Uterus (tissue), 3 donors: ENCODE measurements at regions not wholly inside any gene's neighbourhood (a gene's known extent, or its start where the extent isn't known, plus 50 kb on each side); places are given as distances from the start of the nearest gene placed in this dataset.

Experiments
- DNase-seq, 2 donors: peaks; one replicate each; pipeline ENCODE4 v3.0.0-alpha.2; 2019 to 2020
- H3K27ac ChIP-seq, 2 donors: fragments of 200-600 bp; sonication (generic); 1 replicate in 1 of 2; 2 replicates in 1 of 2; pipeline ENCODE4 v1.5.1; 2016 to 2018
- H3K27me3 ChIP-seq, 2 donors: fragments of 200-600 bp; sonication (generic); one replicate each; pipeline ENCODE4 v1.5.1; 2018 to 2019; ENCODE audit warnings: control low read depth in 1 of 2
- H3K36me3 ChIP-seq, 2 donors: fragments of 200-600 bp; sonication (generic); one replicate each; pipeline ENCODE4 v1.5.1; 2019; ENCODE audit warnings: control low read depth in 1 of 2
- H3K4me1 ChIP-seq, 2 donors: fragments of 200-600 bp; sonication (generic); one replicate each; pipeline ENCODE4 v1.5.1; 2018 to 2019; ENCODE audit warnings: control low read depth in 1 of 2
- H3K4me3 ChIP-seq, 2 donors: fragments of 200-600 bp; sonication (generic); 1 replicate in 1 of 2; 2 replicates in 1 of 2; pipeline ENCODE4 v1.5.1; 2018 to 2019; ENCODE audit warnings: mild to moderate bottlenecking in 1 of 2
- H3K9me3 ChIP-seq, 2 donors: fragments of 200-600 bp; sonication (generic); one replicate each; pipeline ENCODE4 v1.5.1; 2019; ENCODE audit warnings: control low read depth in 1 of 2
- CTCF ChIP-seq, 4 experiments: fragments of 200-600 bp in 2 of 4; fragments of 450-650 bp in 2 of 4; sonication (generic) in 2 of 4; IDR thresholded peaks; one replicate each; pipeline ENCODE4 v1.5.1; 2016 to 2019; ENCODE audit warnings: antibody characterized with exemption in 4 of 4, mild to moderate bottlenecking in 2 of 4, moderate library complexity in 1 of 4
- POLR2A ChIP-seq, 2 donors: fragments of 450-650 bp; IDR thresholded peaks; one replicate each; pipeline ENCODE4 v1.6.1; 2016; ENCODE audit warnings: antibody characterized with exemption in 2 of 2, mild to moderate bottlenecking in 1 of 2, moderate library complexity in 1 of 2
- intact Hi-C: fragments of 100-400 bp; cut with DNase I; formaldehyde crosslinking; loops from one replicate; pipeline ENCODE4 v1.15.1; 2023; ENCODE audit warnings: low total_unique reads
- donor health status: DM: yes; HTN: yes; CAD: no.

- DNase-seq = peak in 1 of 2 donors; percentile 23
- no peaks in the 10 kb centered on the region for H3K27me3 ChIP-seq
- no peaks in the 10 kb centered on the region for H3K36me3 ChIP-seq
- no peak for TF ChIP-seq CTCF (IDR thresholded peaks at IDR 0.05)
- no peak for TF ChIP-seq POLR2A (IDR thresholded peaks at IDR 0.05)
- no peak overlapping the region for H3K4me3 ChIP-seq
- H3K27ac ChIP-seq = peak overlapping the region; percentile 4 to 74
- intact Hi-C loops = no loop called here
- no peaks in the 10 kb centered on the region for H3K9me3 ChIP-seq
- H3K4me1 ChIP-seq = no peaks in the 10 kb centered on the region
These were observed 73.8 kb upstream of the S1PR1 start for GRCh38 chr1:101162736-101163735.

DNA sequence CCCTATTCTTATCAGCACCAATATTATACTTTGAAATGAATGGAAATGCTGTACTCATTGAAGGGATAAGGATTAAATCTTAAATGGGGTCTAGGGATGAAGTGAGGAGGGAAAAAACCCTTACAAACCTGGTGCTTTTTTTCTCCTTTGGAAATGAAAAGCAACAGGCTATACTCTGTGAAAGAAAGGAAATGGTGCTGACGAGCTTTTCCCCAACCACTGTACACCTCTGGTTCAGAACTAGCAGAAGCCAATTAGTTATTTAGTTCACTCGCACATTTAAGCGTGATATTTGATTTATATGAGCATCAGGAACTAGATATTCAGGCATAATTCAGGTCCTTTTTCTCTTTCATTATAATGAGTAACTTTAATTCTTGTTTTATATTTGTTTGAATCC, 74.5 kb upstream of the S1PR1 start:
- DNase-seq = no peak
- intact Hi-C loops = no loop called here

GRCh38 chr1:101161619-101162018, 75.2 kb upstream of the S1PR1 start:
- DNase-seq = no peak
- Histone ChIP-seq H3K4me3 (no peak overlapping the region), H3K9me3 (no peaks in the 10 kb centered on the region), H3K27ac (peak overlapping the region in 1 of 2 donors; percentile 74), H3K4me1 (no peaks in the 10 kb centered on the region), H3K27me3 (no peaks in the 10 kb centered on the region), H3K36me3 (no peaks in the 10 kb centered on the region)
- TF ChIP-seq CTCF (IDR thresholded peaks at IDR 0.05) (no peak), POLR2A (IDR thresholded peaks at IDR 0.05) (no peak)
- intact Hi-C loops = no loop called here

More for the DNA sequence above, 74.5 kb upstream of the S1PR1 start:
- Histone ChIP-seq H3K27ac (peak overlapping the region; percentile 28 to 74), H3K4me1 (no peaks in the 10 kb centered on the region), H3K27me3 (no peaks in the 10 kb centered on the region), H3K36me3 (no peaks in the 10 kb centered on the region), H3K9me3 (no peaks in the 10 kb centered on the region), H3K4me3 (no peak overlapping the region)
- TF ChIP-seq POLR2A (IDR thresholded peaks at IDR 0.05) = no peak
- no peak for TF ChIP-seq CTCF (IDR thresholded peaks at IDR 0.05)

- Histone ChIP-seq H3K4me3 (no peak overlapping the region), H3K27ac (no peak overlapping the region), H3K4me1 (no peaks in the 10 kb centered on the region), H3K9me3 (no peaks in the 10 kb centered on the region), H3K36me3 (no peaks in the 10 kb centered on the region), H3K27me3 (no peaks in the 10 kb centered on the region)
- intact Hi-C loops = no loop called here
- DNase-seq = no peak
- TF ChIP-seq CTCF (IDR thresholded peaks at IDR 0.05) (no peak), POLR2A (IDR thresholded peaks at IDR 0.05) (no peak)
These were observed 78.4 kb upstream of the S1PR1 start for GRCh38 chr1:101158424-101158823.

- DNase-seq = no peak
- no peaks in the 10 kb centered on the region for H3K9me3 ChIP-seq
- H3K27ac ChIP-seq = no peak overlapping the region
- H3K27me3 ChIP-seq = no peaks in the 10 kb centered on the region
- intact Hi-C loops = no loop called here
- H3K36me3 ChIP-seq = no peaks in the 10 kb centered on the region
- TF ChIP-seq POLR2A (IDR thresholded peaks at IDR 0.05) = no peak
- TF ChIP-seq CTCF (IDR thresholded peaks at IDR 0.05) = no peak
- no peaks in the 10 kb centered on the region for H3K4me1 ChIP-seq
- no peak overlapping the region for H3K4me3 ChIP-seq
These were observed 82.3 kb upstream of the S1PR1 start for GRCh38 chr1:101154547-101154946.
